SU-DHL-6 (cell line): ENCODE measurements at regions not wholly inside any gene's neighbourhood (a gene's known extent, or its start where the extent isn't known, plus 50 kb on each side); places are given as distances from the start of the nearest gene placed in this dataset.

Experiments
- CTCF ChIP-seq: fragments of 200-600 bp; sonication (generic); IDR thresholded peaks from one replicate; pipeline ENCODE4 v1.5.1; 2017; ENCODE audit warnings: antibody characterized with exemption, mild to moderate bottlenecking, low read length, moderate library complexity; ENCODE audit not compliant: insufficient read depth, poor library complexity, severe bottlenecking
- EZH2phosphoT487 ChIP-seq: fragments of 200-600 bp; sonication (generic), shearing (Covaris generic); conservative IDR thresholded peaks from 2 replicates; pipeline ENCODE4 v1.6.1; 2018; ENCODE audit warnings: mild to moderate bottlenecking, antibody characterized with exemption, low read length, moderate library complexity, mixed read lengths

DNA sequence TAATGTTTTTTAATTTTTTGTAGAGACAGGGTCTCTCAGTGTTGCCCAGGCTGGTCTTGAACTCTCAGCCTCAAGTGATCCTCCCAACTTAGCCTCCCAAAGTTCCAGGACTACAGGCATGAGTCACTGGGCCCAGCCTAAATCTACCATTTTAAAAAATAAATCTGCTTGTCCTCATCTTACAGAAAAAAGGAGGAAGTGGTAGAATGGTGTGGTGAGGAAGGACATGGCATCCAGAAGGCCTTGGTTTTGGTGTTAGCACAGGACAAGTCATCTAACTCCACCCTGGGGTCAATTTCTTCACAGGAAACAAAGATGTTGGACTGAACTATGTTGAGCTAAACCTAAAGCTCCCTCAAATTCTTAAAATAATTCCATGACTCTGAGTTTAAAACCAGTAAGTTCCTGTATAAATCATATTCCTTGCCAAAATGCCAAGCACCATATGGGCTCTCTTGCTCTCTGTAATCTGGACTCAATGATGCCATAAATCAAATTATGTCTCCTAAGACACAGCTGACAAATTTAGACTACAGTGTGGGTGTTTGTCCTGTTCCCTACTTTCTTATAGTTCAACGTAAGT lies 253.9 kb upstream of the NOCT start:
- TF ChIP-seq CTCF (no peak), EZH2phosphoT487 (no peak)
